HG02973 (cell line): ENCODE measurements at regions not wholly inside any gene's neighbourhood (a gene's known extent, or its start where the extent isn't known, plus 50 kb on each side); places are given as distances from the start of the nearest gene placed in this dataset.
"Not testable (repeated sequence)": the region's sequence is repeated elsewhere in the genome, so short reads cannot be mapped to it uniquely, and the experiment has no call there.

ENCODE experiments used
- ATAC-seq: cut with Tn5 transposase; IDR thresholded peaks from one replicate; pipeline ENCODE4 v1.9.1; 2021; ENCODE audit warnings: moderate library complexity; ENCODE audit not compliant: unreplicated experiment

DNA sequence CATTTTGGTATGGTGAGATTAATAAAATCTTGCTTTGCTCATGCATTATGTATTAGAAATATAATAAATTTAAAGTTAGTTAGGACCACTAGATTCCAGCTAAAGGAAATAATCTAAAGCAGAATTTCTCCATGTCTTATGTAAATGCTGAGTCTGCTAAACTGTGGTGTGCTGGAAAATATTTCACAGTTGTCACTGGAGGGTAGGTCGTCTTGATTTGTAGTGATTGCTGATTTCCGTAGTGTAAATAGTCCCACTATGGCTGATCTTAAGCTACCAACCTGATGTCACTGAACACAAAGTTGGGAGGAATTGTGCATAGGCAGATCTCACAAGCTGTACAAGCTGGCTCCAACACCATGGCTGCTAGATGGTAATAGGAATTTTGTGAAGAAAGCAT, 133.4 kb upstream of the NR3C2 start:
- no peak for ATAC-seq

DNA sequence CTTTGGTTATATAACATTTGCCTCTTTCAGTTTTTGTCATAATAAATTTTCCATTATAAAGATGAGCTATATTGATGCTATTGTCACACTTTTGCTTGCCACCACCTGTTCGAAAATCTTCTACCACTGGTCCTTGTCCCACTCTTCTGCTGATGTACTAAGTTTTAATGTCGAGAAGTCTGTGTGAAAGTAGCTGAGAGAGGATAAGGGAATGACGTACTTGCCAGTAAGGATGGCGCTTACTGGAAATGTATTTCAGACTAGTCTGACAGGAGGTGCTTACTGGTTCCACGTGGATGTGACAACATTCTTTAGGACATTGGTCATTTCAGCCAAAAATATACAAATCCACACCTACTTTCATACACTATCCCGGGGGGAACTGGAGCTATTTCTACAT, 132.7 kb upstream of the NR3C2 start:
- no peak for ATAC-seq

DNA sequence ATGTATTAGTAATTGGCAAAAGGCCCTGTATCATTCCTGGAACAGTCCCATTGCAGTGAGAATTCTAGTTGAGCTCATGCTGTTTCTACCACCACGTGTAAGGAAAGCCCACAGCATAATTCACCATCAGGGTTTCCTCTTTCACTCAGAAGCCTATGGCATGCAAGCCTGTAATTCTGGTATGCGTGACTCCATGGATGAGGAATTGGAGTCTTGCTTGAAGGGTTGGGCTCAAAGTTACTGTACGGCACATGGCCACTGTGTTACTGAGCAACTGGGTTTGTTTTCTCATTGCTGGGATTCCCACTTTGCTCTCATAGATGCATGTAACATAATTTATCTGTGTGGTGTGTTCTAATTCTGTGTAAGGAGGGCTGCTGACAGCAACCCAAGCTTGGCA, 132.3 kb upstream of the NR3C2 start:
- no peak for ATAC-seq

DNA sequence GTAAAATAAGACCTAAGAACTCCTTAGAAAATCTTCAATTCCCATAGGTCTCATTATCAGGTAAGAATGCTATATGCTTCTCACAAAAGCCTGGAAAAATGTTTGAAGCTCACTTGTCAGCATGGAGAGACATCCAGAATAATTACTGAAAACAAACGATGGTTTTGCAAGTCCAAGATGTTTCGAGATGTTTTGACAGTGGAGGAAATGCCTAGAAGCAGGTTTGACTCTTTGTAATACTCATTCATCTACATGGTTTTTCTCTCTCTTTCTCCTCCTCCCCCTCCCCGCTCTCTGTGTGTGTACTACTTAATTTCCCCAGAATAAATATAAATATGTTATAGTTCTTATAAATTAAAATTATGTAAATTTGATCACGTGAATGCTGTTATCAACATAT, 131.9 kb upstream of the NR3C2 start:
- ATAC-seq, result no peak

DNA sequence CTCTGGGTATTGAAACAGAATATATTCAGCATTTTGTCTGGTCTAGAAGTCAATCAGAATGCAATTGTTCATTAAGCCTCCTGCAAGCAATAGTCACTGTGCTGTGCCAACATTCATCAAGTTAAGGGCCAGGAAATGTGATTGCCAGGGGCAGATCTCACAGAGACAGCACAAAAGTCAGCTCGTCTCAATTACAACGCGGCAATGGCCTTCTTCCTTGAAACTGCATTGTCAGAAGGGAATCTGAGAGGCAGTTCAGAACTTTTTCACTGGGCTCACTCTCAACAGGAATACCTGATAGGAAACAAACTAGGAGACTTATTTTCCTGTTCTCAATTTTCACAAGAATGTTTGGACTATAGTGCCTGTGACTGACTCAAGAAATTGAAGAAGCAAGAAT, 131.1 kb upstream of the NR3C2 start:
- ATAC-seq, result no peak

DNA sequence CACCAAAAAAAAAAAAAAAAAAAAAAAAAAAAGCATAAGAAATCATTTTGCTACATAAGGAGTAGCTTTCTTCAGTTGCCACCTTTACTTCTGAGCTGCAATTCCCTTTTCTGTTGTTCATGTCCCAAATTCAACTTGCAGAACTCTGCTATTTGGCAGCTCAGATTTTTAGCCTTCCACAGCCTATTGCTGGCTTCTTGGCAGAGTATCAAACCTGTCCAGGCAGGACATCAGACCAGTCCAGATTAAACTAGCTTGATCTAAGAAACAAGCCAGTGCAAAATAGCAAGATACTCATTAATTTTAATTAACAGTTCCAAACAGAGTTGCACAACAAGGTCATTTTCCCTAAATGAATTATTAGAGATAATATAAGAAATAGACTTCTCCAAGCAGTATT, 123.6 kb upstream of the NR3C2 start:
- no peak for ATAC-seq

DNA sequence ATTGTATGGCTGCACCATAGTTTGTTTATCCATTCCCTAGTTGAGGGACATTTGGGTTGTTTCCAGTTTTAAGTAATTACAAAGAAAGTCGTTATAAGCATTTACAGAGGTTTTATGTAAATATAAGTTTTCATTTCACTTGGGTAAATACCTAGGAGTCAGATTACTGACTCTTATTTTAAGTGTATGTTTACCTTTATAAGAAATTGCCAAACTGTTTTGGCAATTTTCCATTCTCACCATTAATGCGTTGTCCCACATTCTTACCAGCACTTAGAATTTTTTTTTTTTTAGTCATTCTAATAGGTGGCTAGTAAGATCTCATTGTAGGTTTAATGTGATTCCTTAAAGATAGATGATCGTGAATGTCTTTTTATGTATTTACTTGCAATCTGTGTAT, 121.5 kb upstream of the NR3C2 start:
- no peak for ATAC-seq

DNA sequence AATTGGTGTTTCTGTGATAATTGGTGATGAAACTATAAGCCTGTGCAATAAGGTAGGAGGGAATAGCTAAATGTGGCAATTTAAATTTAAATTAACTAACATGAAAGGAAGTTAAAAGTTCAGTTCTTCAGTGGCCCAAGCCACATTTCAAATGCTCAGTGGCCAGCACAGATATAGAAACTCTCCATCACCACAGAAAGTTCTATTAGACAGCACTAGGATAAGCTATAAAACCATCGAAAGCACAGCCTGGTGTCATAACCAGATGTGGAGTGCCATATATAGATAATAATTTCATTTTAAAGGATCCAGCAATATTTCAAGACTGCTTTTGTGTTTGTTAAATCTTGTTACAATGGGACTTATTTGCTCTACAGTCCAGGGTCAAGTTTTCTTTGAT, 119.3 kb upstream of the NR3C2 start:
- no peak for ATAC-seq

DNA sequence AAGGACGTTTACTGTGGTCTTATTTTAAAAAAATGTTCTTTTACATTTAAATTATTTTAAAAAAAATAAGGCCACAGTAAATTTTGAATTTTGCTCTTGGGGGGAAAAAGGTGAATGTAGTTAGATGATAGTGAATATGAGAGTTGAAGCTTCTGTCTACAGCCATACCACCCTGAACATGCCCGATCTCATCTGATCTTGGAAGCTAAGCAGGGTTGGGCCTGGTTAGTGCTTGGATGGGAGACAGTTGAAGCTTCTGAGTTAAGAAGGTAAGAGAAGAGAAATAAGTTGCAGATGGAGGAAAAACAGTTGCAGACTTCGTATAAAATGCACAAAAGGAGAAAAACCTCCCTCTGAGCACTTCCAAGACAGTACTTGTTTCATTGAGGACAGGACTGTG, 115.6 kb upstream of the NR3C2 start:
- no peak for ATAC-seq

DNA sequence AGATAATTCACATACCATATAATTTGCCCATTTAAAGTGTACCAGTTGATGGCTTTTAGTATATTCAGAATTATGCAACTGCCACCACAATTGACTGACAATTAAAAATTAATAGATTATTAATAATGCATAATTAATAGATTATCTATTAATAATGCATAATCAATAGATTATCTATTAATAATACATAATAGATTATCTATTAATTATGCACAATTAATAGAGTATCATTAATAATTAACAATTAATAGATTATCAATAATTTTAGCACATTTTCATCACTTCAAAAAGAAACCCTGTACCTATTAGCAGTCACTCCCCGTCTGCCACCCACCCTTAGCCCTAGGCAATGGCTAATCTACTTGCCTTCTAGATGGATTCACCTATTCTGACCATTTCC, 108.6 kb upstream of the NR3C2 start:
- no peak for ATAC-seq

- no peak for ATAC-seq
These were observed 100.9 kb upstream of the NR3C2 start for GRCh38 chr4:148542922-148543623.

GRCh38 chr4:148540622-148541326, 98.6 kb upstream of the NR3C2 start:
- no peak for ATAC-seq

DNA sequence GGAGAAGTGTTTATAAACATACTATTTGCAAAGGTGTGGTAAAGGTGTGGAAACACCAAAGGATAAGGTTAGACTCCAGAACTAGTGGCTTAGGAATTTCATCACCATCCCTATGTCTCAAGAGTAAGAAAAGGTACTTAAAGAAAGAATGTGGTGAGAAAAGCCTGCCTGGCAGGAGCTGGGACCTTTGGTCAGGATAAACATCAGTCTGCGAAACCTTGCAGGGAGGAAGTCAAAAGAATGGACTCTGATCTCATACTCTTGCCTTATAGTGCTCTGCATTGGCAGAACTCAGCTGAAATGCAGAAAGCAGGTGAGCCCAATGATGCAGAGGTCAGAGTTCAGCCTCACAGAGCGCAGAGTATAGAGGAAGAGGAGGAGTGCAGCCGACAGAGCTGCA, 97.2 kb upstream of the NR3C2 start:
- no peak for ATAC-seq

DNA sequence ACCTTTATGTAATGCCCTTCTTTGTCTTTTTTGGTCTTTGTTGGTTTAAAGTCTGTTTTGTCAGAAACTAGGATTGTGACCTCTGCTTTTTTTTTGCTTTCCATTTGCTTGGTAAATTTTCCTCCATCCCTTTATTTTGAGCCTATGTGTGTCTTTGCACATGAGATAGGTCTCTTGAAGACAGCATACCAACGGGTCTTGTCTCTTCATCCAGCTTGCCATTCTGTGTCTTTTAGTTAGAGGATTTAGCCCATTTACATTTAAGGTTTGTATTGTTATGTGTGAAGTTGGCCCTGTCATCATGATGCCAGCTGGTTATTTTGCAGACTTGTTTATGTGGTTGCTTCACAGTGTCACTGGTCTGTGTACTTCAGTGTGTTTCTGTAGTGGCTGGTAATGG, 91.6 kb upstream of the NR3C2 start:
- not testable (repeated sequence) for ATAC-seq

DNA sequence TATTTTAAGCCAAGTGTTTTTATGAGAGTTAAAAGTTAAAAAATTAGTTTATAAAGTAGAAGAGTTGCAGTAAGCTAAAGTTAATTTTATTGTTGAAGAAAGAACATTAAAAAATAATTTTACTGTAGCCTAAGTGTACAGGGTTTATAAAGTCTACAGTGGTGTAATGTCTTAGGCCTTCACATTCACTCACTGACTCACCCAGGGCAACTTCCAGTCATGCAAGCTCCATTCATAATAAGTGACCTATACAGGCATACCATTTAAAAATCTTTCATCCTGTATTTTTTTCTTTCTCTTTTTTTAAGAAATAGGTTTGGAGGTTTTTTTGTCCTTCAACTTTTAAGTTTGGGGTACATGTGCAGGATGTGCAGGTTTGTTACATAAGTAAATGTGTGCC, 87.9 kb upstream of the NR3C2 start:
- no peak for ATAC-seq

- ATAC-seq, result no peak
These were observed 85.4 kb upstream of the NR3C2 start for GRCh38 chr4:148527571-148527970.

DNA sequence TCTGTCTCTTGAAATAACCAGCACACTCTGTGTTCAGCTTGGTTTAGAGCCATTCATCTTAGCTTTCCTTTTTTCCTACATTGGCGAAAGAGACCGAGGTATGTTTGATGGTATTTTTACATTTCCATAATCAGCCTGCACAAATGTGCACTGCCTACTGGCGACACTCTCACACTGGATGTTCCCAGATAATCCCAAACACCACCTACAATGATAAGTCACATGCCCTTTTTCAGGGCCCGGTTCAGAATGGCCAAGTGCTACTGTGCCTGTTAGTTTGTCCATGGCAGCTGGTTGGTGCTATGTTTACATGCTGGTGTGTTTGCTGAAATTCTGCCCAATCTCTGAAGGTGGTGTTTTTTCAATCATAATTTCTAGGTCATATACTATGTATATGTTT, 80.8 kb upstream of the NR3C2 start:
- no peak for ATAC-seq

- no peak for ATAC-seq
These were observed 73.0 kb upstream of the NR3C2 start for GRCh38 chr4:148515248-148515647.

GRCh38 chr4:148514581-148514980, 72.4 kb upstream of the NR3C2 start:
- no peak for ATAC-seq

DNA sequence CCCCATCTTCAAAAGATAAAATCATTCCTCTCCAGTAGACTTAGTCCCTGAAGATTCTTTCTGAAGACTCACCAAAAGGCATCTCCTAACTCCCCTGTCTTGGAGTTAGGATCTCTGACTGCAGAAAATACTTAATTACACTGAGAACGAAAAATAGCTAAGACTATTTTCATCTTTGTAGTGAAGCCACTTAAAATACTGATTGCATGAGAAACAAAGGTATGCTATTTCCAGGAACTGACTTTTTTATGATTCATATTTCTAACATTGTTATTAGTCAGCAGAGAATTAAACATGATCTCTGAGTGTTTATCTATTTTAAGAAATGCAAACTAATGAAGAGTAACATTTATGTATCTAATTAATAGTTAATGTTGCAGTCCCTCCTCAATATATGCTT, 71.8 kb upstream of the NR3C2 start:
- no peak for ATAC-seq

DNA sequence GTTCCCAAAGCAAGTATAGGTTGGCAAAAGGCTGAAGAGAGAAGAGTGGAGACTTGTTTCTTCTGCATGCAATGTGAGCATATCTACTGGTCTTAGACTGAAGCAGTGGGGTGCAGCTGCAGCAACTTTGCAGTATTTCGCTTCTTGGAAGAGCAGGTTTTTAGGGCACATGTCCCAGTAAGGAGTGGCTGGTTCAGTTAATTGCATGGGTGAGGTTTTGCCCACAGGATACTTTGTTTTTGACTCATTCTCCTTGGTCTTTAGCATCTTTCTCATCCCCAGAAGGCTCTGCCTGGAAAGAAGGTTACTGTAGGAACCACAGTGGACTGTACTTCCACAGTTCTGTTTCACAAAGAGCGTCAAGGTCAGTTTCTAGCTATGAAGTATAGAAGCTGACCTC, 68.0 kb upstream of the NR3C2 start:
- ATAC-seq, result no peak

GRCh38 chr4:148503681-148504080, 61.5 kb upstream of the NR3C2 start:
- no peak for ATAC-seq

DNA sequence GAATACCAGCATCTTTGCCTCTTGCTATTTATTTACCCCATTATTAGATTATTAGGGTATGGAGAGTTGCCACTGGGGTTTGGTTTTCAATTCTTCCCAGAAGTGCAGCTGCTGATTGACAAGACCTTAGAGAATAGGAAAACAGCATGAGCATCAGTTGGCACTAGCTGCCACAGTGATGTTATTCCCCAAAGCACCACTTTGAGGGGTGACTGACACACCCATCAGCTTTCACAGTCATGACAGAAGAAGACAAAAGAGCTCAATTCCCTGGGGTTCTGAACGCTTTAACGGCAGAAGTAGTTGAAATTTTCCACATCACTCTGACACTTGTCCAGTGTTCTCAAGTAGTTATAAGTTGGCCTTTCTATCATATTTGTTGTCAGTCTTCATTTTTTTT, 55.0 kb upstream of the NR3C2 start:
- no peak for ATAC-seq
